ENCODE measurements at regions not wholly inside any gene's neighbourhood (a gene's known extent, or its start where the extent isn't known, plus 50 kb on each side); places are given as distances from the start of the nearest gene placed in this dataset.

GRCh38 chrX:45822124-45822523 is 621.4 kb upstream of the DIPK2B start:
- Histone ChIP-seq H2BK20ac (ENCODE audit: low read depth, low read length, poor library complexity, severe bottlenecking) (no peak overlapping the region), H3K79me1 (ENCODE audit: insufficient read depth, low read depth, low read length, poor library complexity, severe bottlenecking) (peaks cover 2% of the 10 kb centered on the region), H2BK15ac (ENCODE audit: low read depth, low read length) (no peak overlapping the region), H2BK12ac (ENCODE audit: insufficient read length, low read depth, low read length) (no peak overlapping the region), H3K27me3 (ENCODE audit: insufficient read depth, low read length) (no peaks in the 10 kb centered on the region), H3K9ac (ENCODE audit: extremely low read depth, insufficient read length, low read length) (no peak overlapping the region), H3K4me2 (ENCODE audit: insufficient read depth, insufficient read length, low read length) (no peak overlapping the region), H3K23ac (ENCODE audit: insufficient read length, low read depth, low read length) (no peak overlapping the region), H3K27ac (ENCODE audit: insufficient read length, low read depth, low read length) (no peak overlapping the region), H3K79me2 (ENCODE audit: insufficient read depth, low read length) (peaks cover 26% of the 10 kb centered on the region; the same call in 1 of the 2 replicates), H3K9me3 (ENCODE audit: control insufficient read depth, low read depth, low read length) (no peaks in the 10 kb centered on the region), H3K14ac (ENCODE audit: insufficient read depth, low read length) (no peak overlapping the region), H2BK5ac (ENCODE audit: insufficient read length, low read length) (no peak overlapping the region), H2BK120ac (ENCODE audit: low read depth, low read length, poor library complexity, severe bottlenecking) (no peak overlapping the region), H4K5ac (ENCODE audit: insufficient read length, low read depth, low read length) (no peak overlapping the region), H4K20me1 (ENCODE audit: control insufficient read depth, insufficient read depth, insufficient read length) (no peaks in the 10 kb centered on the region), H3K56ac (ENCODE audit: insufficient read length, low read depth, low read length) (no peak overlapping the region), H3K18ac (ENCODE audit: insufficient read length, low read depth, low read length) (no peak overlapping the region), H2AK5ac (ENCODE audit: insufficient read length, low read length) (no peak overlapping the region), H3T11ph (ENCODE audit: low read length) (no peak overlapping the region), H4K91ac (ENCODE audit: insufficient read length, low read depth, low read length) (no peak overlapping the region), H3K4ac (ENCODE audit: low read depth, low read length) (no peak overlapping the region), H3K23me2 (ENCODE audit: insufficient read length, low read depth, low read length, poor library complexity, severe bottlenecking) (no peaks in the 10 kb centered on the region), H3K4me1 (ENCODE audit: insufficient read depth, low read length) (no peaks in the 10 kb centered on the region), H2AFZ (ENCODE audit: low read length) (no peak overlapping the region), H4K8ac (replicated peaks; ENCODE audit: insufficient read length, low read depth, low read length) (no peak overlapping the region)
- Mint-ChIP-seq H3K27me3 (ENCODE audit: low read depth) (no peaks in the 10 kb centered on the region; the same call in 1 of the 2 replicates), H3K36me3 (ENCODE audit: insufficient read depth in 1 of 3, low read depth in 3 of 3) (peaks cover 37 to 79% (median 64%) of the 10 kb centered on the region in 3 experiments), H3K4me1 (no peaks in the 10 kb centered on the region), H3K4me3 (no peak overlapping the region), H3K9me3 (peaks cover 40 to 55% of the 10 kb centered on the region in 2 experiments), H3K27ac (no peak overlapping the region; a peak in 1 of 7 replicates)
- TF ChIP-seq, protein P1, sequence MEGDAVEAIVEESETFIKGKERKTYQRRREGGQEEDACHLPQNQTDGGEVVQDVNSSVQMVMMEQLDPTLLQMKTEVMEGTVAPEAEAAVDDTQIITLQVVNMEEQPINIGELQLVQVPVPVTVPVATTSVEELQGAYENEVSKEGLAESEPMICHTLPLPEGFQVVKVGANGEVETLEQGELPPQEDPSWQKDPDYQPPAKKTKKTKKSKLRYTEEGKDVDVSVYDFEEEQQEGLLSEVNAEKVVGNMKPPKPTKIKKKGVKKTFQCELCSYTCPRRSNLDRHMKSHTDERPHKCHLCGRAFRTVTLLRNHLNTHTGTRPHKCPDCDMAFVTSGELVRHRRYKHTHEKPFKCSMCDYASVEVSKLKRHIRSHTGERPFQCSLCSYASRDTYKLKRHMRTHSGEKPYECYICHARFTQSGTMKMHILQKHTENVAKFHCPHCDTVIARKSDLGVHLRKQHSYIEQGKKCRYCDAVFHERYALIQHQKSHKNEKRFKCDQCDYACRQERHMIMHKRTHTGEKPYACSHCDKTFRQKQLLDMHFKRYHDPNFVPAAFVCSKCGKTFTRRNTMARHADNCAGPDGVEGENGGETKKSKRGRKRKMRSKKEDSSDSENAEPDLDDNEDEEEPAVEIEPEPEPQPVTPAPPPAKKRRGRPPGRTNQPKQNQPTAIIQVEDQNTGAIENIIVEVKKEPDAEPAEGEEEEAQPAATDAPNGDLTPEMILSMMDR (conservative IDR thresholded peaks at IDR 0.05) = no peak
- WGBS (ENCODE audit: extremely low coverage, insufficient read length, low lambda C conversion rate) = no CpG with 5 or more reads among the region's 3 CpGs
- no peak for DNase-seq
